K562 (cell line): ENCODE measurements at regions not wholly inside any gene's neighbourhood (a gene's known extent, or its start where the extent isn't known, plus 50 kb on each side); places are given as distances from the start of the nearest gene placed in this dataset.

Experiments used
- ATAC-seq: fragments of 200-7000 bp; cut with Tn5 transposase; 3 replicates; pipeline ENCODE4 v1.9.1; 2020; ENCODE audit warnings: moderate library complexity
- BruUV-seq: library from RNA; stranded (reverse); fragments of 400-500 nt; replicated peaks from 2 replicates; lab custom pipeline; 2021; lab: Mats Ljungman, UMichigan
- CTCF ChIA-PET: fragments of 300-600 bp; formaldehyde crosslinking; extraction: SDS; loops from one replicate; lab custom pipeline; 2021; ENCODE audit warnings: low intra/inter-chr PET ratio; lab: Yijun Ruan, JAX
- POLR2A ChIA-PET: fragments of 300-600, 350-650 bp; sonication (Branson Sonifier 250); formaldehyde crosslinking; extraction: SDS; loops from one replicate; lab custom pipeline; 2021; ENCODE audit warnings: antibody characterized with exemption, inconsistent platforms; lab: Yijun Ruan, JAX
- DNase-seq, 4 experiments: peaks; one replicate each; pipeline versions ENCODE4 v3.0.0 to v3.0.0-alpha.2; 2011 to 2018; ENCODE audit warnings: low spot score in 3 of 4, mixed read lengths in 3 of 4; ENCODE audit errors: extremely low read depth in 1 of 4
- FAIRE-seq: peaks from 2 replicates; lab custom pipeline; 2011; peaks lifted over from hg19 to GRCh38; lab: Jason Lieb, UNC
- H2AFZ ChIP-seq: 2 replicates; pipeline ENCODE4 v1.6.0; 2011; ENCODE audit warnings: low read depth, low read length, control low read depth, inconsistent platforms
- H3K27ac ChIP-seq: fragments of 200-600 bp; 3 replicates; pipeline ENCODE4 v1.8.0; 2011; ENCODE audit warnings: low read depth, mild to moderate bottlenecking, control low read depth, inconsistent platforms, low read length, moderate library complexity, mixed read lengths; ENCODE audit errors: extremely low read depth
- H3K27me3 ChIP-seq, 2 experiments: fragments of 300-600 bp in 1 of 2; 2 replicates in 1 of 2; 3 replicates in 1 of 2; pipeline versions ENCODE4 v1.6.0 to v1.8.0; 2011; ENCODE audit warnings: inconsistent platforms in 2 of 2, low read length in 2 of 2, mild to moderate bottlenecking in 1 of 2, mixed read lengths in 1 of 2, moderate library complexity in 1 of 2; ENCODE audit not compliant: control insufficient read depth in 2 of 2, insufficient read depth in 2 of 2
- H3K36me3 ChIP-seq: fragments of 300-600 bp; 3 replicates; pipeline ENCODE4 v1.8.0; 2011; ENCODE audit warnings: mild to moderate bottlenecking, low read length, inconsistent platforms; ENCODE audit not compliant: control insufficient read depth, insufficient read depth
- H3K4me1 ChIP-seq, 2 experiments: fragments of 200-600 bp in 1 of 2; replicated peaks in 1 of 2; 2 replicates in 1 of 2; 3 replicates in 1 of 2; pipeline versions ENCODE4 v1.5.1 to v1.8.0; 2011; ENCODE audit warnings: inconsistent platforms in 2 of 2, low read length in 2 of 2, mild to moderate bottlenecking in 1 of 2, mixed read lengths in 1 of 2, moderate library complexity in 1 of 2; ENCODE audit not compliant: control insufficient read depth in 2 of 2, insufficient read depth in 2 of 2
- H3K4me2 ChIP-seq: 2 replicates; pipeline ENCODE4 v1.6.1; 2011; ENCODE audit warnings: low read length, control low read depth, inconsistent platforms, mixed read lengths; ENCODE audit not compliant: insufficient read depth
- H3K4me3 ChIP-seq: fragments of 200-600 bp; sonication (generic), shearing (Covaris generic); 2 replicates; pipeline ENCODE4 v1.5.1; 2016; ENCODE audit warnings: control low read depth, inconsistent platforms
- H3K79me2 ChIP-seq: fragments of 200-600 bp; 3 replicates; pipeline ENCODE4 v1.8.0; 2011; ENCODE audit warnings: low read length, inconsistent platforms; ENCODE audit not compliant: control insufficient read depth, insufficient read depth
- H3K9ac ChIP-seq, 2 experiments: 2 replicates each; pipeline versions ENCODE4 v1.6.0 to v1.6.1; 2011; ENCODE audit warnings: low read depth in 2 of 2, low read length in 2 of 2, control low read depth in 1 of 2, inconsistent platforms in 1 of 2, mild to moderate bottlenecking in 1 of 2, mixed read lengths in 1 of 2; ENCODE audit not compliant: insufficient read depth in 1 of 2
- H3K9me1 ChIP-seq: one replicate; pipeline ENCODE4 v1.6.0; 2011; ENCODE audit warnings: inconsistent platforms, mild to moderate bottlenecking, low read length, moderate library complexity; ENCODE audit not compliant: control insufficient read depth, insufficient read depth
- H3K9me3 ChIP-seq: replicated peaks from 2 replicates; pipeline ENCODE4 v1.5.1; 2011; ENCODE audit warnings: low read depth, low read length, inconsistent platforms; ENCODE audit not compliant: control insufficient read depth, insufficient read depth
- H4K20me1 ChIP-seq: replicated peaks from 2 replicates; pipeline ENCODE4 v1.6.1; 2011; ENCODE audit warnings: low read length, inconsistent platforms, mixed read lengths; ENCODE audit not compliant: control insufficient read depth, insufficient read depth
- ATF4 ChIP-seq: fragments of 450-650 bp; formaldehyde crosslinking; IDR thresholded peaks from 2 replicates; pipeline ENCODE4 v1.4.0; 2022; ENCODE audit warnings: mild to moderate bottlenecking, moderate library complexity
- CEBPB ChIP-seq: fragments of 450-650 bp; IDR thresholded peaks from 2 replicates; pipeline ENCODE4 v1.6.1; 2016; ENCODE audit warnings: missing genetic modification characterization, missing compliant biosample characterization
- GMEB1 ChIP-seq: fragments of 250-450 bp; sonication (Bioruptor Pico); IDR thresholded peaks from 2 replicates; pipeline ENCODE4 v1.4.0; 2020; ENCODE audit warnings: mild to moderate bottlenecking
- KDM1A ChIP-seq, 2 experiments: fragments of 450-650 bp; IDR thresholded peaks; 2 replicates each; pipeline ENCODE4 v1.6.1; 2016; ENCODE audit warnings: mild to moderate bottlenecking in 2 of 2
- LCOR ChIP-seq: sonication (generic); formaldehyde crosslinking; IDR thresholded peaks from 2 replicates; pipeline ENCODE4 v1.8.0; 2022; ENCODE audit warnings: mild to moderate bottlenecking, missing genetic modification reagents
- MED1 ChIP-seq: sonication (generic); formaldehyde crosslinking; IDR thresholded peaks from 2 replicates; pipeline ENCODE4 v1.8.1; 2023; ENCODE audit warnings: missing genetic modification reagents, borderline replicate concordance
- NELFE ChIP-seq: IDR thresholded peaks from 2 replicates; pipeline ENCODE4 v1.6.1; 2011; ENCODE audit warnings: mild to moderate bottlenecking; ENCODE audit not compliant: insufficient read depth, insufficient read length
- PTRF ChIP-seq: fragments of 450-650 bp; IDR thresholded peaks from 2 replicates; pipeline ENCODE4 v1.6.1; 2016; ENCODE audit warnings: mild to moderate bottlenecking, missing genetic modification characterization, missing compliant biosample characterization
- RBM15 ChIP-seq: fragments of 200-400 bp; formaldehyde crosslinking; IDR thresholded peaks from 2 replicates; pipeline ENCODE4 v1.6.1; 2018; ENCODE audit warnings: mild to moderate bottlenecking, low read length, moderate library complexity; ENCODE audit not compliant: insufficient read depth
- RFX1 ChIP-seq: fragments of 450-650 bp; IDR thresholded peaks from 2 replicates; pipeline ENCODE4 v1.6.1; 2016; ENCODE audit warnings: mild to moderate bottlenecking, moderate library complexity
- TFAP4 ChIP-seq: sonication (generic); formaldehyde crosslinking; IDR thresholded peaks from 2 replicates; pipeline ENCODE4 v1.8.0; 2022; ENCODE audit warnings: missing genetic modification reagents, mild to moderate bottlenecking, moderate library complexity, borderline replicate concordance
- ZBTB33 ChIP-seq: sonication (generic); formaldehyde crosslinking; IDR thresholded peaks from 2 replicates; pipeline ENCODE4 v1.8.1; 2023; ENCODE audit warnings: mild to moderate bottlenecking, missing genetic modification reagents
- ZNF717 ChIP-seq: fragments of 250-450 bp; sonication (Bioruptor Pico); IDR thresholded peaks from 2 replicates; pipeline ENCODE4 v1.5.0; 2021
- WGBS: fragments of 100-300 bp; shearing (Covaris generic); methylation state at CpG from one replicate; pipeline ENCODE4 v1.1.6; 2016; ENCODE audit warnings: low coverage, mixed read lengths; ENCODE audit not compliant: insufficient coverage; ENCODE audit errors: missing lambda C conversion rate; 5-methylcytosine and 5-hydroxymethylcytosine counted together
- in situ Hi-C: fragments of 300-500 bp; cut with MboI; formaldehyde crosslinking; loops from 4 replicates; pipeline ENCODE4 v1.15.0; 2018; ENCODE audit warnings: inconsistent platforms, mixed read lengths
- intact Hi-C: fragments of 100-400 bp; cut with micrococcal nuclease; formaldehyde crosslinking; loops from 2 replicates; pipeline ENCODE4 v1.14.2; 2022

- no peak overlapping the region for H2AFZ ChIP-seq
- FAIRE-seq (no peak), ATAC-seq (no peak), DNase-seq (no peak)
- BruUV-seq: no TSS peak
- no peak overlapping the region for H3K27ac ChIP-seq
- H3K4me2 ChIP-seq: no peak overlapping the region
- no peaks in the 10 kb centered on the region for H3K9me3 ChIP-seq
- no peak overlapping the region for H3K9ac ChIP-seq
- H3K79me2 ChIP-seq: no peaks in the 10 kb centered on the region
- WGBS: 4% methylated on average over 5 of the region's 5 CpGs
- ChIA-PET POLR2A (no interaction called here), CTCF (no interaction called here)
- no peaks in the 10 kb centered on the region for H3K36me3 ChIP-seq
- peaks cover 3 to 21% of the 10 kb centered on the region in 2 experiments; a peak in 3 of 5 replicates for H3K27me3 ChIP-seq
- no peaks in the 10 kb centered on the region for H3K9me1 ChIP-seq
- intact Hi-C loops (no loop called here), in situ Hi-C loops (no loop called here)
- TF ChIP-seq ZNF717 (CRISPR knock-in tag): no peak
- TF ChIP-seq MED1 (CRISPR knock-in tag): no peak
- TF ChIP-seq LCOR (CRISPR knock-in tag): no peak
- no peak for TF ChIP-seq NELFE
- TF ChIP-seq KDM1A (IDR thresholded peaks at IDR 0.05): no peak
- TF ChIP-seq RBM15: no peak
- no peak for TF ChIP-seq GMEB1 (CRISPR knock-in tag)
- TF ChIP-seq ZBTB33 (CRISPR knock-in tag): no peak
- TF ChIP-seq RFX1: no peak
- no peak for TF ChIP-seq CEBPB (tag)
- TF ChIP-seq ATF4 (CRISPR knock-in tag): no peak
- no peak for TF ChIP-seq PTRF (tag)
- no peak for TF ChIP-seq TFAP4
- H3K4me1 ChIP-seq: peaks cover 4 to 9% of the 10 kb centered on the region in 2 experiments; a peak in 4 of 5 replicates
- H4K20me1 ChIP-seq: no peaks in the 10 kb centered on the region
- no peak overlapping the region for H3K4me3 ChIP-seq
Measured at GRCh38 chr10:30166929-30167328, 107.5 kb upstream of the JCAD start.
